ENCODE measurements at regions not wholly inside any gene's neighbourhood (a gene's known extent, or its start where the extent isn't known, plus 50 kb on each side); places are given as distances from the start of the nearest gene placed in this dataset.

- TF ChIP-seq POLR2A (IDR thresholded peaks at IDR 0.05), result no peak
- no peak for TF ChIP-seq CTCF (IDR thresholded peaks at IDR 0.05)
- intact Hi-C loops (cut with DNase I), result no loop called here
These were observed 288.8 kb upstream of the CELF4 start for GRCh38 chr18:37854396-37854795.

GRCh38 chr18:37853706-37854105 is 288.1 kb upstream of the CELF4 start:
- no peaks in the 10 kb centered on the region for H3K36me3 ChIP-seq
- intact Hi-C loops (cut with DNase I), result no loop called here
- H3K4me1 ChIP-seq, result no peaks in the 10 kb centered on the region
- H3K9me3 ChIP-seq, result no peaks in the 10 kb centered on the region
- 38% methylated on average over 3 of the region's 3 CpGs for WGBS (ENCODE audit: insufficient coverage, low coverage, low lambda C conversion rate, missing lambda C conversion rate)
- H3K4me3 ChIP-seq, result no peak overlapping the region
- H3K27ac ChIP-seq, result no peak overlapping the region
- no peaks in the 10 kb centered on the region for H3K27me3 ChIP-seq
- ATAC-seq, result no peak
- TF ChIP-seq CTCF (IDR thresholded peaks at IDR 0.05) (no peak), POLR2A (IDR thresholded peaks at IDR 0.05) (no peak)
- no peak for DNase-seq

More at GRCh38 chr18:37854396-37854795, 288.8 kb upstream of the CELF4 start:
- no peak overlapping the region for H3K27ac ChIP-seq
- no peak overlapping the region for H3K4me3 ChIP-seq
- 23% methylated on average over 3 of the region's 3 CpGs for WGBS (ENCODE audit: insufficient coverage, low coverage, low lambda C conversion rate, missing lambda C conversion rate)
- H3K36me3 ChIP-seq, result no peaks in the 10 kb centered on the region
- DNase-seq (no peak), ATAC-seq (no peak)
- H3K4me1 ChIP-seq, result no peaks in the 10 kb centered on the region
- H3K27me3 ChIP-seq, result no peaks in the 10 kb centered on the region
- H3K9me3 ChIP-seq, result no peaks in the 10 kb centered on the region

GRCh38 chr18:37852464-37852863 is 286.9 kb upstream of the CELF4 start:
- Histone ChIP-seq H3K27me3 (no peaks in the 10 kb centered on the region), H3K4me1 (no peaks in the 10 kb centered on the region), H3K4me3 (no peak overlapping the region), H3K36me3 (no peaks in the 10 kb centered on the region), H3K27ac (no peak overlapping the region), H3K9me3 (no peaks in the 10 kb centered on the region)
- DNase-seq, result no peak
- no peak for ATAC-seq
- intact Hi-C loops (cut with DNase I), result no loop called here
- no peak for TF ChIP-seq CTCF (IDR thresholded peaks at IDR 0.05)
- no peak for TF ChIP-seq POLR2A (IDR thresholded peaks at IDR 0.05)
- 31% methylated on average over 3 of the region's 4 CpGs for WGBS (ENCODE audit: insufficient coverage, low coverage, low lambda C conversion rate, missing lambda C conversion rate)

- no peak overlapping the region for H3K27ac ChIP-seq
- DNase-seq, result no peak
- no peaks in the 10 kb centered on the region for H3K4me1 ChIP-seq
- intact Hi-C loops (cut with DNase I), result no loop called here
- no peaks in the 10 kb centered on the region for H3K27me3 ChIP-seq
- WGBS (ENCODE audit: insufficient coverage, low coverage, low lambda C conversion rate, missing lambda C conversion rate), result 42% methylated on average over 3 of the region's 3 CpGs
- no peak for ATAC-seq
- TF ChIP-seq POLR2A (IDR thresholded peaks at IDR 0.05) (no peak), CTCF (IDR thresholded peaks at IDR 0.05) (no peak)
- H3K36me3 ChIP-seq, result no peaks in the 10 kb centered on the region
- H3K4me3 ChIP-seq, result no peak overlapping the region
- H3K9me3 ChIP-seq, result no peaks in the 10 kb centered on the region
These were observed 281.9 kb upstream of the CELF4 start for GRCh38 chr18:37847544-37847943.

GRCh38 chr18:37846996-37847395 is 281.4 kb upstream of the CELF4 start:
- Histone ChIP-seq H3K27ac (no peak overlapping the region), H3K36me3 (no peaks in the 10 kb centered on the region), H3K27me3 (no peaks in the 10 kb centered on the region), H3K4me1 (no peaks in the 10 kb centered on the region), H3K4me3 (no peak overlapping the region), H3K9me3 (no peaks in the 10 kb centered on the region)
- WGBS (ENCODE audit: insufficient coverage, low coverage, low lambda C conversion rate, missing lambda C conversion rate), result 17% methylated on average over 3 of the region's 3 CpGs
- TF ChIP-seq POLR2A (IDR thresholded peaks at IDR 0.05) (no peak), CTCF (IDR thresholded peaks at IDR 0.05) (no peak)
- intact Hi-C loops (cut with DNase I), result no loop called here
- DNase-seq (no peak), ATAC-seq (no peak)
